AG20443 (cell line): ENCODE measurements at regions not wholly inside any gene's neighbourhood (a gene's known extent, or its start where the extent isn't known, plus 50 kb on each side); places are given as distances from the start of the nearest gene placed in this dataset.
"Not testable (repeated sequence)": the region's sequence is repeated elsewhere in the genome, so short reads cannot be mapped to it uniquely, and the experiment has no call there.

Source experiments
- DNase-seq: peaks from one replicate; pipeline ENCODE4 v3.0.0; 2012; ENCODE audit warnings: low spot score, mixed read lengths

- DNase-seq, result no peak
Observed at GRCh38 chr18:10142056-10142455, 228.2 kb downstream of the VAPA start.

GRCh38 chr18:10142496-10143160, 228.8 kb downstream of the VAPA start:
- DNase-seq, result peak; percentile 85

GRCh38 chr18:10143596-10143995, 229.8 kb downstream of the VAPA start:
- DNase-seq, result peak; percentile 34

- DNase-seq, result no peak
Observed at GRCh38 chr18:10145546-10145945, 231.7 kb downstream of the VAPA start.

GRCh38 chr18:10147226-10147625, 233.4 kb downstream of the VAPA start:
- DNase-seq, result no peak

DNA sequence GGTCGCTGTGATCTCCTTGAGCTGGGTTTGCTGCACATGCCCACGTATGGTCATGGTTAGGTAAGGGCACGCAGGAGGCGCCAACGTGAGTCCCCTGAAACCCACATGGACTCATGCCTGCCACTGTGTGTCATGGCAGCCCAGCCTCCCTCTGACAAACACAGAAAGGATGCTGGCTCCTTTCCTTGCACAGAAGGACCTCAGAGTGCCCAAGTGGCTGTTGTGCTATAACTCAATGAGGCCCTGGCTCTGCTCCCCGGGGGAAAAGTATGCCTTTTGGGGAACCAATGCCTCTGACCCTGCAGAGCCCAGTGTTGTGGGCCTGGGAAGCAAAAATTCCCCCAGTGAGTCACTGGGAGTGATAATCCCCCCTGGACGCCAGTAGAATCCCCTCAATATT, 233.9 kb downstream of the VAPA start:
- no peak for DNase-seq

DNA sequence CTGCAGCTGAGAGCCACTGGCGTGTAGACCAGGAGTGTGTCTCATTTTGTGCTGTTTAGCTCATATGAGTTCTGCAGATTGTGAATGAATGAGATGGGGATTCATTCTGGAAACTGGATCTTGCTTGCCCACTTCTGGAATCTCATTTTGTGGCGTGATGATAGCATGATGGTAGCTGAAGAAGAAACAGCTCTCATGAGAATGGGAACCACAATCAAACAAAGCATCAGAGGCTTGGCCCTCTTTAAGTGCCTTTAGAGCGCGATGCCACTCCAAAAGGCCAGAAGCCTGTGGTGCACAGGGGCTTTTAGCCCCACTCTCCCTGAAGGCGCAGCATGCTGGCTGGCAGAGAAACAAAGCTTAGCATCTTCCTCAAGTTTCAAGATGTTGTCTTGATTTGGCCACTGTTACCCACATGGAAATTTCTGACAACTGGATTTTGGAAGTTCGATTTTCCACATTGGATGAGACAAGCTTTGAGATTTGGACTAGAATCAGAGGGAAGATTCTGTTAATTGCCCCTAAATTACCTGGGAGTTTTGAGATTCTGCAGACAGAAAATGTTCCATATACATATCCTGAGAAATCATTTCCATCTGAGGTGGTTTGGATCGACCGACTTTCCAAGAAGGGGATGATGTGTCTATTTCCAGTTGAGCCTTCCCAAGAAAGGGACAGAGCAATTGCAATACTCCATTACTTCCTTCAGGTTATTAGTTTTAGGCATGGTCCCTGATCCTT, 234.5 kb downstream of the VAPA start:
- no peak for DNase-seq

GRCh38 chr18:10149768-10150556, 236.1 kb downstream of the VAPA start:
- DNase-seq, result no peak

DNA sequence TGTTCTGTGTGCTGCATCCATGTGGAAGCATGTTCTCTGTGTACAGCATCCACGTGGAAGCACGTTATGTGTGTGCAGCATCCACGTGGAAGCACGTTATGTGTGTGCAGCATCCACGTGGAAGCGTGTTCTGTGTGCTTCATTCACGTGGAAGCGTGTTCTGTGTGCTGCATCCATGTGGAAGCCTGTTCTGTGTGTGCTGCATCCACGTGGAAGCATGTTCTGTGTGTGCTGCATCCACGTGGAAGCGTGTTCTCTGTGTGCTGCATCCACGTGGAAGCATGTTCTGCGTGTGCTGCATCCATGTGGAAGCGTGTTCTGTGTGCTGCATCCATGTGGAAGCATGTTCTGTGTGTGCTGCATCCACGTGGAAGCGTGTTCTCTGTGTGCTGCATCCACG, 236.8 kb downstream of the VAPA start:
- DNase-seq, result not testable (repeated sequence)

DNA sequence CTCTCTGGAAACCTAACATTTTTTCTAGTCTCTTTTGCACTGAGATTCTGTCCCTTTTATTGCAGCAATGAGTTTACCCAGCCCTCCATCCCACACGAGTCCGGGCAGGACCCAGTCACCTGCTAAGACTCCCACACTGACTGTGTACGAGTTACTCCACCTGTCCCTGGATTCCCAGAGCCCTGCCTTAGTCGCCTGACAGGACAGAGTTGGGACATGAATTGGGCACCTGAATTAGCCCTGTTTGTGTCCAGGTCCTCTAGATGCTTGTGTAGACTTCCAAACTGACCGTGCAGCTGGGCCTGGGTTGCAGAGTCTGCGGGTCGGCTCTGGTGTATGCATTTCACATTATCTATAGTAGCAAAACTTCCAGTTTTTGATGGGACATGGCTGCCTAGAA, 238.7 kb downstream of the VAPA start:
- DNase-seq, result no peak

- DNase-seq, result no peak
Observed at GRCh38 chr18:10153924-10154752, 240.3 kb downstream of the VAPA start.

- no peak for DNase-seq
Observed at GRCh38 chr18:10157706-10158105, 243.9 kb downstream of the VAPA start.

- DNase-seq, result no peak
Observed at GRCh38 chr18:10160251-10160650, 246.4 kb downstream of the VAPA start.

GRCh38 chr18:10161315-10161714, 247.5 kb downstream of the VAPA start:
- DNase-seq, result no peak

- DNase-seq, result no peak
Observed at GRCh38 chr18:10162340-10162739, 248.5 kb downstream of the VAPA start.

DNA sequence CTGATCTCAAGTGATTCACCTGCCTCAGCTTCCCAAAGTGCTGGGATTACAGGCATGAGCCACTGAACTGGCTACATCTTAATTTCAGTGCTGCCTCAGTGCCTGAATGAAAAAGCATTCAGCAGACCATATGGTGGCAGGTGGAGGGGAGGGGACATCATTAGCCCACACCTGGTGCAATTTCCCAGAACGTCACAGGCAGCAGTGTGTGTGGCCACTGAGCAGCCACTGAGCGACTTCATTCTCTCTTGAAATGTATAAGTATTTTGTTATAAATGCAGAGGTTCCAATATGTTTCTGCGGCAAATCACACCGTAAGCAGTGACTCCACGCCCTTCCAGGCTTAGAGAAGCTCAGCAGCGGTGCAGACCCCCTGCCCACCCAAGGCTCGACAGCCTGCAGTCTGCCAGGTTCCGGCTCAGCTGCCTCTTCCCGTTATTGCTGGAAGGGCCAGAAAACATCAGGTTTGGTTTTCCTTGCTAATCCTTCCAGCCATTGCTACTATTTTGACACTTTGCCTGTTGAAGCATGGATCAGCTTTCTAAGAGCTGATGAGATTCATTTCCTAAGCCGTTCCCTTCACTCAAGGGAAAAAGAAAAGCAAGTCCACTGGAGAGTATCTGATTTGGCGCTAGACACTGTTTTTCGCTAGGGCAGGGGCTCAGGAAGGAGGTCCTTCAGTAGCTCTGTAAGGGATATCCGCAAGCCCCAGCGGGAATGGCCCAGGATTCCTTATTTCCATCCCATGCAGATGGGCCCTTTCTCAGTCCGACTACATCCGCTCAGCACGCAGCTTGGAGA, 250.7 kb downstream of the VAPA start:
- no peak for DNase-seq

DNA sequence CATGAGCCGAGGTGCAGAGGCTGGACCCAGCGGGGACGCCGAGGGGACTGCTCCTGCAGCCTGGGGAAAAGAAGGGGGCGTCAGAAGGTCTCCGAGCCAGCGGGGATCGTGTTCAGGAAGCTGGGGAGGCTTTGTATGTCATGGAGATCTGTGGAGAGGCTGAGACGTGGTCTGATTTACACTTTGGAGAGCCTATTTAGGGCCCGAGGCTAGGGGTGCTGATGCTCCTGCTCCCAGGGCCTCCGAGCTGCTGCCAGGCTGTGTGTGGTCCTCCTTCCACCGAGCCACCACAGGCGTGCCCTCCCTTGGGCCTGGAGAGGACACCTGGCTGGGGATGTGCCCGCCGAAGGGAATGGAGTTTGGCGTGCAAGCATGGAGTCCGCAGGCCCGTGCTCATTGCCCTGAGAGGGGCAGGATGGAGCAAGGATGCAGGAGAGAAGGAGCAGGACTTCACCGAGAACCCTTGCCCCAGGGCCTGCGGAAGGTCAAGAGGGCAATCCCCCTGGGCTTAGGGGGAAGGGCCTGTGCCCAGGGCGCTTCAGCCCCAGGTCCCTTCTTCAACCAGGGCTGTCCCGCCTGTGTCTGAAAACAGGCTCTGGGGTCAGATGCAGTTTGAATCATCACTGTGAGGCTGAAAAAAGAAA, 252.5 kb downstream of the VAPA start:
- no peak for DNase-seq

DNA sequence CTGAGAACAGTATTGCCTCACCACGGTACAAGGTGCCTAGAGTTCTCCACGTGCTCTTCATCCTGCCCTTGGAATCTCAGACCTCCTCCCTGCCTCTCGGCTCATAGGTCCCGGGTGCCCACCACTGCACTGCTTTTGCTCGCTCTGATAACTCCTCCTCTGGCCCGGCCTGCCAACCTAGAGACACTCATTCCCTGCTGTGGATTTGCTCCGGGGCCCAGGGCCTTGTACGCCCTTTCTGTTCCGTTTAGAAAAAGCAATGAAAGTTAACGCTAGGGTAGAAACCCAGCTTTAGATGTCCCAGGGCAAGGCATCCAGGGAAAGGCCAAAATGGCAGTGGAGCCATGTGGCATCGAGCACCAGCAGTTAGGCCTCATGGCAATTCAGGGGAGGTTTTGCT, 253.9 kb downstream of the VAPA start:
- DNase-seq, result no peak

DNA sequence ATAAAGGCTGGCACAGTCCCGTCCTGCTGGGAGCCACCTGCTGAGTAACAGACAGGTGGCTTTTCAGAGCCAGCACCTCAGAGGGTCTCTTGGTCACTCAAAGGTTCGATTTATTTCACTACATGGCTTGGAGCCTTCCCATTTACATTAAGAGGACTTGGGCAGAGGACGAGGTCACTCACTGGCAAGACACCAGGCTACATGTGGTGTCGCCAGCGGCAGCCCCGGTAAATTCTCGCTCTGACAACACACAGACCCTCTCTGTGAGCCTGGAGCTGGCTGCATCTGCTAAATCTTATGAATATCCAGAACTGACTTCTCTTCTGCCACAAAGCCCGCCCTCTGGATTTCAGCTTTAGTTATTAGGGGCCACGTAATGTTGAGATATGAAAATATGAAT, 254.7 kb downstream of the VAPA start:
- no peak for DNase-seq

DNA sequence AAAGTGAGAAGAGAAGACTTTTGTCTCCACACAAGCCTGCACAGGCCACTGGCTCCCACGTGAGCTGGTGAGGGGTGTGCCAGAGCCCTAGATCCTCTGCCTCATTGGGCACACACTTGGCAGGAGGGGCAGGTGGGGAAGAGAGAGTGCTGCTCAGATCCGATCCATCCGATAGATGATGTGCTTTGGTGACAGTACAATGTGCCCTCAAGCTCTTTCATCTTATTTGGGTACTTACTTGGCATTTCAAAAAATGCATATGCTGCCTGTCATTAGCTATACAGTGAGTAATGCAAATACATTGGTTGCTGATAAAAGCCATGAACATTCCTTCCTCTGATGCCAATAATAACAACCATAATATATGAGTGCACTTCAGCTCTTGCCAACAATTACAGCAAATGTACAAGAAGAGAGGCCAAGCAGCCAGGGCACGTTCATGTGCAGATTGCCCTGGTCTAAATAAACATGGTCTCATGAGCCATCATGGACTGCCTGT, 255.3 kb downstream of the VAPA start:
- DNase-seq, result no peak

DNA sequence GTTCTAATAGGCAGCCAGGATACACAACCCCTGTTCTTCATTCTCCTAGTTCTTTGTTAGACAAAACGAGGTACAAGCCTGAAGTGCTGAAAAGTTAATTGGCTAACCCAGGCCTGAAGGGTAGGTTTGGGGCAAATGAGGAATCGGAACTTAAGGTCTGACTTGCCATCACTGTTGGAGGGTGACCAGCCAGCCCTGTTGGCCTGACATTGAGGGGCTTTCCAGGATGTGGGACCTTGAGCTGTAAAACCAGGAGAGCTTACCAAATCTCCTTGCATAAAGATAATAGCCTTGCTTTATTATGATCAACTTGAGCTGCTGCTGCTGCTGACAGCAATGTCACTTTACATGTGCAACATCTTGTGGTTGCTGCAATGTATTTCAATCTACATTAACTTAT, 256.0 kb downstream of the VAPA start:
- DNase-seq, result no peak
